HL-60 (cell line): ENCODE measurements at regions not wholly inside any gene's neighbourhood (a gene's known extent, or its start where the extent isn't known, plus 50 kb on each side); places are given as distances from the start of the nearest gene placed in this dataset.

ENCODE experiments used
- DNase-seq, 2 experiments: peaks; one replicate each; pipeline ENCODE4 v3.0.0-alpha.2; 2010 to 2020; ENCODE audit warnings: low read depth in 1 of 2, low spot score in 1 of 2
- H3K27ac ChIP-seq: fragments of 250-450 bp; sonication (Bioruptor Pico); replicated peaks from 2 replicates; pipeline ENCODE4 v1.5.1; 2020; ENCODE audit warnings: mild to moderate bottlenecking, moderate library complexity
- H3K27me3 ChIP-seq: fragments of 250-450 bp; sonication (Bioruptor Pico); 2 replicates; pipeline ENCODE4 v1.5.1; 2021; ENCODE audit warnings: mild to moderate bottlenecking, moderate library complexity; ENCODE audit not compliant: insufficient read depth, poor library complexity, severe bottlenecking
- H3K4me3 ChIP-seq: replicated peaks from 2 replicates; pipeline ENCODE4 v1.5.1; 2011; ENCODE audit warnings: mild to moderate bottlenecking, control low read depth, low read length; ENCODE audit not compliant: insufficient read depth
- GABPA ChIP-seq: IDR thresholded peaks from 2 replicates; pipeline ENCODE4 v1.6.1; 2012; ENCODE audit warnings: low read depth
- POLR2AphosphoS5 ChIP-seq: IDR thresholded peaks from 2 replicates; pipeline ENCODE4 v1.6.1; 2012; ENCODE audit warnings: low read depth
- REST ChIP-seq: IDR thresholded peaks from 2 replicates; pipeline ENCODE4 v1.6.1; 2012; ENCODE audit warnings: low read depth; ENCODE audit not compliant: insufficient replicate concordance
- SPI1 ChIP-seq: IDR thresholded peaks from 2 replicates; pipeline ENCODE4 v1.6.1; 2012; ENCODE audit warnings: low read depth, mild to moderate bottlenecking, borderline replicate concordance
- TF ChIP-seq, protein P1 (sequence below): IDR thresholded peaks from one replicate; pipeline ENCODE4 v1.5.1; 2011; ENCODE audit warnings: low read length, control low read depth, inconsistent platforms; ENCODE audit not compliant: insufficient read depth

GRCh38 chr13:111895896-111896821 is 170.8 kb upstream of the SOX1 start:
- TF ChIP-seq POLR2AphosphoS5 (no peak), SPI1 (no peak), REST (no peak), GABPA (no peak)
- TF ChIP-seq, protein P1, sequence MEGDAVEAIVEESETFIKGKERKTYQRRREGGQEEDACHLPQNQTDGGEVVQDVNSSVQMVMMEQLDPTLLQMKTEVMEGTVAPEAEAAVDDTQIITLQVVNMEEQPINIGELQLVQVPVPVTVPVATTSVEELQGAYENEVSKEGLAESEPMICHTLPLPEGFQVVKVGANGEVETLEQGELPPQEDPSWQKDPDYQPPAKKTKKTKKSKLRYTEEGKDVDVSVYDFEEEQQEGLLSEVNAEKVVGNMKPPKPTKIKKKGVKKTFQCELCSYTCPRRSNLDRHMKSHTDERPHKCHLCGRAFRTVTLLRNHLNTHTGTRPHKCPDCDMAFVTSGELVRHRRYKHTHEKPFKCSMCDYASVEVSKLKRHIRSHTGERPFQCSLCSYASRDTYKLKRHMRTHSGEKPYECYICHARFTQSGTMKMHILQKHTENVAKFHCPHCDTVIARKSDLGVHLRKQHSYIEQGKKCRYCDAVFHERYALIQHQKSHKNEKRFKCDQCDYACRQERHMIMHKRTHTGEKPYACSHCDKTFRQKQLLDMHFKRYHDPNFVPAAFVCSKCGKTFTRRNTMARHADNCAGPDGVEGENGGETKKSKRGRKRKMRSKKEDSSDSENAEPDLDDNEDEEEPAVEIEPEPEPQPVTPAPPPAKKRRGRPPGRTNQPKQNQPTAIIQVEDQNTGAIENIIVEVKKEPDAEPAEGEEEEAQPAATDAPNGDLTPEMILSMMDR: no peak
- H3K4me3 ChIP-seq: no peak overlapping the region
- DNase-seq: no peak
- no peak overlapping the region for H3K27ac ChIP-seq
- peaks cover 26% of the 10 kb centered on the region for H3K27me3 ChIP-seq

- Histone ChIP-seq H3K27ac (no peak overlapping the region), H3K4me3 (no peak overlapping the region), H3K27me3 (peaks cover 22% of the 10 kb centered on the region)
- no peak for DNase-seq
- TF ChIP-seq, protein P1: no peak
- TF ChIP-seq GABPA (no peak), SPI1 (no peak), POLR2AphosphoS5 (no peak), REST (no peak)
Measured at GRCh38 chr13:111897178-111897845, 169.6 kb upstream of the SOX1 start.

DNA sequence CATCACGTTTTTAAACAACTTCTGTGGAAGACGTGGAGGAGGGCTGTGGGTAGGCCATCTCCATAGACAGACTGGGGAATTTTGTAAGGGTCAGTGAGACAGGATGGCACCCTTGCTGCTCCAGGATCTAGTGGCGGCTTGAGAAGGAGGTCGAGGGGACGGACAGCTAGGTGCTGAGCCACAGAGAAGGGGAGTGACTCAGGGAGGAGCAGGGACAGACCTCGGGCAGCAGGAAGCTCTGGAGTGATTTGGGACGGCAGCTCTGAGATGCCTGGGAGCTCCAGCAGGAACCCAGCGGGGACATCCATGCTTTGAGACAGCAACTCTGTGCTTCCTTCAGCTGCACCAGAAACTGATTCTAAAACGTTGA is 169.1 kb upstream of the SOX1 start:
- no peak overlapping the region for H3K27ac ChIP-seq
- no peak for TF ChIP-seq GABPA
- no peak for TF ChIP-seq SPI1
- TF ChIP-seq REST: no peak
- TF ChIP-seq, protein P1: no peak
- no peak for TF ChIP-seq POLR2AphosphoS5
- no peak overlapping the region for H3K4me3 ChIP-seq
- peaks cover 17% of the 10 kb centered on the region for H3K27me3 ChIP-seq
- no peak for DNase-seq
